ENCODE measurements at regions not wholly inside any gene's neighbourhood (a gene's known extent, or its start where the extent isn't known, plus 50 kb on each side); places are given as distances from the start of the nearest gene placed in this dataset.
"Not testable (repeated sequence)": the region's sequence is repeated elsewhere in the genome, so short reads cannot be mapped to it uniquely, and the experiment has no call there.

DNA sequence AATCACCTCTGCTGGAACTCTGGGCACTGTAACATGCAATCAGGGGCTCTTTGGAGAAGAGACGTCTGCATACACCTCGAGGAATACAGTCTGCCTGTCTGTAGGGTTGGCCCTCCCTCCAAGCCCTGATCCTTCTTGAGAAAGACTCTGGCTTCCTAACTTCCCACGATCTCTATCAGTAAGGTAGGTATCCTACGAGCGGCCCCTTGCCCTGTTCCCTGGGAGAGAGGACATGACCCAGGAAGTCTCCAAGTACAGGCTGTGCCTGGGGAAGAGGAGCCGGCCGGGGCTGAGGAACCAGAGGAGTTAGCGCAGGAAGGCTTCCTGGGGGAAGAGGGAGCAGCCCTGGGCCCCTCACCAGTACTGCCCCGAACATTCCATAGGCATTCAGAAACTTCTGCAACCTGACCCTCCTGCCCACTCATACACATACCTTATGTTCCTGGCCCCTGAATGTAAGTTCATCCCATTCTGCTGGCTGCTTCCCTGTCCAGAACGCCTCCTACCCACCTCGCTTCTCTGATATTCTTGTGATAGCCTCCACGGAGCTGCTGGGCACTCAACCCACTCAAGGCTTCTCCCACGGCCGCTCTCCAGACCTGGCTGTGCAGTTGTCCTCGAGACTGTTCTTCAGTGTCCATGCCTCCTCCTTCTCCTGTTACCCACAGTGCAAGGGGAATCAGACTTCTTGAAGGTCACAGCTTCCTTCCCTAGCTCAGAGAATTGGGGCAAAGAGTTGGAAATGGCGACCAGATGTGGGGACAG, 116.1 kb downstream of the CYP26B1 start:
- DNase-seq = no peak

DNA sequence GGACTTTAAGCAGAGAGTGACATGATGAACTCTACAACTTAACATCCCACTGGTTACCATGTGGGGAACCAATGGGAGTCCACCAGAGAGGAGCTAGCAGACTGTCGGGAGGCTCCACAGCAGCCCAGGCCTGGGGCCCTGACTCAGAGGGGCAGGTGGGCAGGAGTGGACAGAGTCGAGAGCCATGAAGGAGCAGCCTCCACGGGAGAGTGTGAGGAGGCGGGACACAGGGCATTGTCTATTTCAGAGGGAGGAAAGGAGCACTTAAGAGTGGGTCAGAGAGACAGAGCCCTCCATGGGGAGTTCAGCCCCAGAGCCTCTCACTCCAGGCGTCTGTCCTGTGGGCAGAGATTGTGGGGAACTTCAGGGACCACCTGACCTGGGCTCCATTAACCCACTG, 118.7 kb downstream of the CYP26B1 start:
- no peak for DNase-seq

DNA sequence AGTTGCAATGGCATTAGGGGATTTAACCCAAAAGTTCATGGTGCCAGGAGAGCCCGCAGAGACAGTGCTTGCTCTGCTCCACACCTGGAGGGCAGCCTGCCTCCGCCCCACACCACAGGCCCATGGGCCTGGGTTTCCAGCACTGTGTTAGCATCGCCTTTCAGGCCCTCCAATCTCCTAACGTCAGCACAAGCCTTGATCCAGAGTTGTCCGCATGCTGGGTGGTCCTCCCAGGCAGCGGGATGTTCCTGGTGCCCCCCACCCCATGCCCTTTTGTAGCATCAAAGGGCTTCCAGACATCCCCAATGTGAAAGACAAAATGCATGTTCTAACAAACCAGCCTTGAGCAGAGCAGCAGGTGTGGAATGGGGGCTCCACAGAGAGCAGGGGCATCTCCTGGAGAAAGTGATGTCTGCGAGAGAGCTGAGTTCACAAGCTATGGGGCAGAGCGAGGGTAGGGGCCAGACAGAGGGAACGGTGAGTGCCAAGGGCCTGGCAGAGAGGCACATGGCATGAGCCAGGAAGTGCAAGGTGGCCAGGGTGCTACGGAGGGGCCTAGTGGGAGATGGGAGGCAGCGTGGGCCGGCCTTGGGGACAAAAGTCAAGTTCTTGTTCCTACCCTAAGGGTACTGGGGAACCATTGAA, 119.2 kb downstream of the CYP26B1 start:
- no peak for DNase-seq

DNA sequence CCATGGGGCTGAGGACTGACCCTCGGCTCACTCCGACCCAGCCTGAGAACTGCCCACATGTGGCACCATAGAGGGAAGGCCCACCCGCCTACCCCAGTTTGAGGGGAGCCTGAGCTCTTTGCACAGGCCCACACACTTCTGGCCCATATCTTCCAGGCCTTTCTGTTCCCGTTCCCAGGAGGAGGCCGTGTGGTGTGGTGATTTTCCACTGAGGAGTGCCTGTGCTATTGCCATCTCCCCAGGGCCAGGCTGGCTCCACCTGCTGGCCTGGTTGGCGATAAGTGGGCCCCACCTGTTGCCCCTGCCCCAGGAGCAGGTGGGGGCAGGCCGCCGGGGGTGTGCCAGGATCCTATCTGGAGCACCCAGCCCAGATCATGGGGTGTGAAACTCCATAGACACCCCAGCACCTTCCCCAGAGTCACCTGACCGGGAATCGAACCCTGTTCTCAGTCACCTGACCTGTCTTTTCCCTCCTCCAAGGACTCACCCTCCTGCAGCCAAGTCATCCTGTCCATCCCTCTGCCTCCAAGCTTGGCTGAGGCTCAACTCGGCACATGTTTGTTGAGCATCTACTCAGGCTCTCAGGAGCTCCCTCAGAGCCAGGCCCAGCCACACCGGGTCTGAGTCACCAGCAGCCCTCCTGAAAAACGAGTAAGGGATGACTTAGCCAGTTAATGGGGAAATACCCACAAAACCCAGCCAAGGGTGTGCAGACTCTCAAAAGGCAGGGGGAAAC, 120.1 kb downstream of the CYP26B1 start:
- DNase-seq = no peak

DNA sequence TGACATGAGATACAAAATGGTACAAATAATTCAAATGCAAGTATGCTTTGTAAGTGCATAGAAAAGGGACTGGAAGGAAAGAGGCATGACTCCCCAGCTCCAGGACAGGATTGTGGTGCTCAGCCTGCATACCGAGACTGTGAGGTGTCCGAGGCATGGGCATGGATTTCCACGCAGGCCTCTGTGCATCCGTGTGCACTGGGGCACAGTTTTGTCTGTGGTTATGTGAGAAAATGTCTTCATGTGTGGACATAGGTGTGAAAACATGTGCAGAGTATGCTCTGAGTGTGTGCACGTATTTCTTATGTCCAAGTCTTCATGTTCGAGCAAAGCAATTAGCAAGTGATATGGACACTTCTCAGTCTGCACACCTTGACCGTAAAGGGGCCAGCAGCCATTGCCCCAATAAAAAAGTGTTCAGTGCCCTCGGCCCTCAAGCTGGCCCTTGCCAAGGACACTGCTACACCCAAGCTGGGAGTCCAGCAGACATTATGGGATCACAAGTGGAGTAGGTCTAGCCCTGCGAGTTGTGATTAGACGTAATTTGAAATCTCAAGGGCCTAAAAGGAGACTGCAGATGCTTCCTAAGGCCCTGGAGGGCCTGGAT, 120.7 kb downstream of the CYP26B1 start:
- no peak for DNase-seq

DNA sequence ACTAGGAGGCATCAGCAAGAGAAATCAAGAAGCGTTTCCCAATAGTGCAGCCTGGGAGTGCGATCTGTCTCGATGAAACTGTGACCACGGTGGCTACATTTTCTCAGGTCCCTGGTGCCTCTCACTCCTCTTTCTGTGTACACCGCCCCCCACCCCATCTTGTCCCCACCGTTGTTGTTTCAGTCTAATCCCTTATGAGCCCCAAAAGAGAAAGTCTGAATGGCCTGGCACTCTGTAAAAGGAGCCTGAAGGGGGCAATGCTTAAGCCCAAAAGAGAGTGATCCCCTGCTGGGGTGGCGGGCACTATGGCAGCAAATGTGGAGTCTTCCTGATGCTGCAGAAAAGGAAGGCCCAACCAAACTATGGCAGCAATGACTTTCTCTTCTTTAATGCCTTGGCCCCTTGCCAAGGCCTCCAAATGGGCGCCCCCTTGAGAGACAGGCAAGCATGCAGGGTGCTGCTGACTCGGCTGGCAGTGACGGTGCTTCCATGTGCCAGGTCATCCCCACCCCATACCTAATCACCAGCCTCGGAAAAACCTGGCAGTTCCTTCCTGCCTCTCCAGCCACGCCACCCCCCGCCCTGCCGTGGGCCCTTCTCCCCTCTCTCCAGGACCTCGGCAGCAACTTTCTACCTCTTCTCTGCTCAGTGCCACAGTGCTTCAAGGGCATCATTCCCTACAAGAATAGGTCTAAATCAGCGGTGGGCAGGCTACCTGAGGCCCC, 123.0 kb downstream of the CYP26B1 start:
- DNase-seq = no peak

DNA sequence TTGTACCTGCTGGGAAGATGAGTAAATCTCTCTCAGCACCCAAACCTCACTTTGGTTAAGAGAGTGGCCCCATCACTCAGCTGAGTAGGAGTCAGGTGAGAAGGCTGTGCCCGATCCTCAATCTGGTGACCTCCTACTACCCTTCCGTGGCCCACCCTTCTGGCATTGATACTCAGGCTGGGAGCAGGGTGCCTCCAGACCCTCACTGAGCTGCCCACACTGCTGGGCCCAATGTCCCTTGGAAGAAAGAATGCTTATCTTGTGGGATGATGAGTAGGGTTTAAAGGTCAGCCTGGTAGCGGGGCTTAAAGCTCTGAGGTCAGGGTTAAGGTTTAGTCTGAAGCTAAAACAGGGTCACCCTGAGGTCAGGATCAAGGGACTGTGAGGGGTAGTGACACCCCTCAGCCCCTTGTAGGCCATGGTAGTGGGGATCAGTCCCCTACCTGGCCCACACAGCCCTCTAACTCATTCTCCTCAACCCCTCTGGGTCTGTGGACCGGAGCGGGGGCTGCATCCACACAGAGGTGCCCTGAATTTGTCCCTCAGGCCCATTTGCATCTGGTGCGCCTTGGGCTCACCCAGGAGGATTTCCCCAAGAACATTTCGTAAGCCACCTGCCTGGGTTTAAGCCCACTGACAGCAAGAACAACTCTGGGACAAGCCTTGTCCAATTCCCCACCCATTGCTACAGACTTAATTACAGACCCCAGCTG, 123.8 kb downstream of the CYP26B1 start:
- DNase-seq = no peak

DNA sequence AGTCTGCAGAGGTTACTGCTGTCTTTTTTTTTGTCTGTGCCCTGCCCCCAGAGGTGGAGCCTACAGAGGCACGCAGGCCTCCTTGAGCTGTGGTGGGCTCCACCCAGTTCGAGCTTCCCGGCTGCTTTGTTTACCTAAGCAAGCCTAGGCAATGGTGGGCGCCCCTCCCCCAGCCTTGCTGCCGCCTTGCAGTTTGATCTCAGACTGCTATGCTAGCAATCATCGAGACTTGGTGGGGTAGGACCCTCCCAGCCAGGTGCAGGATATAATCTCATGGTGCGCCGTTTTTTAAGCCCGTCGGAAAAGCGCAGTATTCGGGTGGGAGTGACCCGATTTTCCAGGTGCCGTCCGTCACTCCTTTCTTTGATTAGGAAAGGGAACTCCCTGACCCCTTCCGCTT, 126.3 kb downstream of the CYP26B1 start:
- DNase-seq = not testable (repeated sequence)

DNA sequence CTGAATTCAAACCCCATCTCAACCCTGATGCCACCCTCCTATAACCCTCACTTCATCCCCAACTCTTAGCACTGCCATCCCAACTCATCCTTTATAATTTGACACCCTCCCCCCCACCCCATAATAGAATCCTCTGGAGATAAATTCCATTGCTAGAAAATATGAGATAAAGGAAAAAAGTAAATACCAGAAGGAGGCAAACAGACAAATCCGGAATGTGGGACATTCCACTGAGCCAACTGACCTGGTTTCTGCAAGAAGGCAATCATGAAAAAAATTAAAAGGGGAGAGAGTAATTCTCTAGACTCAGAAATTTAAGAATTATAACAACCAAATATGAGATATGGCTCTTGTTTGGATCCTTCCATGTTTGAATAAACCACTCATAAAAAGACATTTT, 132.4 kb downstream of the CYP26B1 start:
- DNase-seq = no peak

DNA sequence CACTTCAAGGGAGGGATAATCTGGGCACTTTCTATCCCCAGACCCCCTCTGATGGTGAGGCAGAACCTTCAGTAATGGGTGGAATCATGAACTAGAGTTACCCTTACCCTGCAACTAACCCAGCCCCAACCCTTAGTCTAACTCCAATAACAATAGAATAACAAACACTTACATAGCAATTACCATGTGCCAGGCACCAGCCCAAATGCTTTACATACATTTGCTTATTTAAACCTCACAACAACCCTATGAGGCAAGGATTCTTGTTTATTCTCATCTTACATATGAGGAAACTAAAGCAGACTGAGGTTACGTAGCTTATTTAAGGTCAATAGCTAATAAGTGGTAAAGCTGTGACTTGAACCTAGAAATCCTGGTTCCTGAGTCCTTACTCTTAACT, 132.8 kb downstream of the CYP26B1 start:
- DNase-seq = no peak

DNA sequence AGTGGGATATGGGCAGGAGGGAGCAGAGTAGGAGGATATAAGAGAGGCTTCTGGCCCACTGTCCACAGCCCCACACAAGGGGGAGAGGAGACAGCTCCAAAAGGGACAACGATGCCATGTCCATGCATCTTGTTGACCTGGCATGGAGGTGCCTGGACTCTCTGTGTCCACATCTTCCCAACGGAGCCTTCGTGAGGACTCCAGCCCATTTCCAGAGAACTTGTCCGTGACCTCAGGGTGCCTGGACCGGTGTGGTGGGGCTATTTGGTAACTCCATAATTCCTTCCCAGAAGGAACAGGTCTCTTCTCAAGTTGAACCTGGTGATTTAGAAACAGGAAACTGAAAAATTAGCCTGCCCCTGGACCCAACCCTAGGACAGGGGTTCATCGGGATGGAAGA, 133.9 kb downstream of the CYP26B1 start:
- no peak for DNase-seq

DNA sequence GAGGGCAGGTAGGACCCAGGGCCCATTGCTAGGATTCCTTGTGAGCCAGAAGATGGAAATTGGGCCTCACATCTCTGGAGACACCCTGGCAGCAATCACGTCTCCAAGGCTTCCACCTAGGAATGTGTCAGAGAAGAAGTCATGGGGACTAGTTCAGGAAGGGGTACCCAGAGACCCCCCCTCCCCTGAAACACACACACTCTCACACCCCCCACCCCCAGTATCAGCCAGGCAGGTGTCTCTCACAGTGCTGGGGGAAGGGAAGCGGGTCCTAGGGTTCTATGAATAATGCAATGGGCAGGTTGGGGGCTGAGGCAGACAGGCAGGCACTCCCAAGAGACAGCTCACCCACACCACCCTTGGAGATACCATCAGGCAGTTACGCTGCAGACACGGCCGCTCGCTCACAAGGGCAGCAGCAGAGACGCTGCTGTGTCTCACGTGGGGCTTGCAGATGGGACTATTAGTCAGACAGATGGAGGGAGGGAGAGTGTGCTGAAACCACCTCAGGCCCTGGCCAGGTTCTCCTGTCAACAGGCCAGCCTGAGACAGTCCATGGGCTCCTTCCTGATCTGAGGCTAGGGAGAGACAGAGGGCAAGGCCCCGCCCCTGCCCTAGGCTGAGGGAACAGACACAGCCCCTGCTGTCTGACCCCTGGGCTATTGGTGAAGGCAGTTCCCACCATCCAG, 134.6 kb downstream of the CYP26B1 start:
- DNase-seq = no peak

DNA sequence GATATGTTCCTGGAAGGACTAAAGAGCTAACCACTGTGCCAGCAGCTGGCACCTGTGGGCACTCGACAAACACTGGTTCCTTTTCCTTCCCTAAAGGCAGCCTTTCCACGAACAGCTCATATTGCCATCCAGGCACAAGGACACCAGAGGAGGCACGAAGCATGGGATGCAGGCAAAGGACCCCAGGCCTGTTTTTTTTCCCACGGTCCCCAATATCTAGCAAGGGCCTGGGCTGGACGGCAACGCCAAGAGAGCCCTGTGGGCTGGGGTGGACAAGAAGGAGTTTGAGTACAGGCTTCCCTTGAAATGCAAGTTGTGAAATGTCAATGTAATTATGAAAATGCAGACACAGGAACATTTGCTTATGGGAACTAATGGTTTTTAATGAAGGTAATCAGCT, 135.9 kb downstream of the CYP26B1 start:
- no peak for DNase-seq

DNA sequence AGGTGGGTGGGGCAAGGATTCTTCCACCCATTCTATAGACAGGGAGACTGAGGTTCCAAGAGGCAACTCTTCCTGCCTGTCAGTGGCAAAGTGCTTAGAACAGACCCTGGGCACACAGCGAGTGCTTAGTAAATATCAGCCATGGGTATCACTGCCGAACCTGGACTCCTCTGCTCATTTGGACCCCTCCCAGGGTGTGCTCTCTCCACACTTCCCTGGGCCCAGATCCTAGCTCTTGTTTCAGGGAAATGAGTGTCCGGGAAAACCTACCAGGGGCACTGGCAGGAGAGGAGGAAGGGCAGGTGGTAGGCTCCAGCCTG, 136.3 kb downstream of the CYP26B1 start:
- no peak for DNase-seq

DNA sequence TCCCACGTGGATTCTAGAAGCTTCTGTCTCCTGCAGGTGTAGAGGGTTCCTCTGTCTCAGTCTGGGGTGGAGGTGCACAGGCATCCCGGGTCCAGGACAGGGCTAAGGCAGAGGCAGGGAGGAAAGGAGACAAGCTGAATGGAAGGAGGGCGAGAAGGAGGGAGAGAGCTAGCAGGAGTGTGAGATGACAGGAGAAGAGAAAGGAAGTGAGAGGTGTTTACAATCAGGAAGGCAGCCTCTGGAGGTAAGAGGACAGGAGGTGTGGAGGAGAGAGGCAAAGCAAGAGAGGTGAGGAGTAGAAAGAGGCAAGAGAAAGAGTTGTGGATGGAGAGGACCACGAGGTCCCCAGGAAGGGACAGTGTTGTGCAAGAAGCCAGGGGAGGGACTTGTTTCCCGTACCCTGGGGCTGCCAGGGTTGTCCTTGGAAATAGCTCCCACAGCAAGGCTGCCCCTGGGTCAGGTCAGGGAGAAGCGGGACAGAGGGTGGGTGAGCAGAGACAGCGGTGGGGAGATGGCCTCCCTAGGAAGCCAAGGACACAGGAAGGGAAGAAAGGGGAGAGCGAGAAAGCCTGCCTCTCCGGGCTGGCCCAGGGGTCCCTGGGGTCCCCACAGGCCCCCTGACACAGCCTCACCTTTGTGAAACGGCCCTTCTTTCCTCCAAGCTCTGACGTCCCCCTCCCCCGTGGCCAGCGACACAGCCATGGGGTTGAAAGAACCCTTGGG, 136.9 kb downstream of the CYP26B1 start:
- DNase-seq = no peak

DNA sequence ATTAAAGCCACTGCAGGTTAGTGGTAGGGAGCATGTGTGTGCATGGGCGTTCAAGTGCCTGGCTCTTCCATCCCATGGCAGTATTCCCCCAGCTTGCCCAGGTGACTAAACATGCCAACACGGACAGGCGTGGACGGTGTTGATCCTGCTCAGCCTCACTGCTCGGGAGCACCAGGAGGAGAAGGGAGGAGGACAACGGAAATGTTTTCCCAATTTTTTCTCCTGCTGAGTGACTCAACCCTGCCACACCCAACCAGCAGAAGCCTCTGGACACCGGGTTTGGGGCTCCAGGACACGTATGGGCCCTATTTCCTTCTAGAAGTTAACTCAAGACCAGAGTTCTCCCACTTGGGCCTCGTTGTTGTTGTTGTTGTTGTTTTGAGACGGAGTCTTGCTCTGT, 139.1 kb downstream of the CYP26B1 start:
- no peak for DNase-seq

DNA sequence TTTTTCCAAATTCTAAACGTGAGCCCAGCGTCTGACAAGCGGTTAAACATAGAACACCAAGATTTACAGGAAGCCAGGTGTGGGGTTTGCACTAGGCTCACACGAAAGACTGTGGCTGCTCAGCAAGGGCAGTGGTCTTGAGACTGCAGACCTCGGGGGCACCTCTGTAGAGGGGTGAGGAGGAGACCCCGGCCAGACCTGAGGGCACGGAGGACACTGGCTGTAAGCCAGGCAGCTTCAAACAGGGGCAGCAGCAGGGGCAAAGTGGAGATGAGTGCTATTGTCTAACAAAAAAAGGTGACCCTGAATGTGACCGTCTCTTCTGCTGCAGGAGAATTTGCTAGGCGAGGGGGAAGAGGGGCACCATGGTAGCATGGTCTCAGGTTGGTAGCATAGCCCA, 140.3 kb downstream of the CYP26B1 start:
- DNase-seq = no peak

DNA sequence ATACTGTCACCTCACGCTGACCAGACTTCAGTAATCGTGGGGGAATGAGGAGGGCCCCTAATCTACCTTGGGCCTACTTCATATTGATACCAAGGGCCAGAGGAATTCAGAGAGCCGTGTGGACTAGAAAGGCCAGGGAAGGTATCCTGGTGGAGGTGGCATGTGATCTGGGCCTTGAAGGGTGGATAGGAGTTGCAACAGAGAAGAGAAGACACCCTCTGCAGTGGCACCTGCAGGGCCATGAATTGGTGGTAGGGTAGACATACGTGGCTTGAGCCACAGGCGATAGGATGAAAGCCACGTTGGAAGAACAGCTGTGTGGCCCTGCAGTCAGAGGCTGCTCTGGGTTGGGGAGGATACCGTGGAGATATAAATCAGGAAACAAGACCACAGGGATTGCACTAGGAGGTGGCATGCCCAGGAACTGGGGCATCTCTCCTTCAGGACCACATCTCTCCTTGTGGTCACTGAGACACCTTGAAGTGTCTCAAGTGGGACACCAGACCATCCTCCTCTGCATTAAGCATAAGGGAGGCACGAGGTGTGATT, 141.4 kb downstream of the CYP26B1 start:
- DNase-seq = no peak

DNA sequence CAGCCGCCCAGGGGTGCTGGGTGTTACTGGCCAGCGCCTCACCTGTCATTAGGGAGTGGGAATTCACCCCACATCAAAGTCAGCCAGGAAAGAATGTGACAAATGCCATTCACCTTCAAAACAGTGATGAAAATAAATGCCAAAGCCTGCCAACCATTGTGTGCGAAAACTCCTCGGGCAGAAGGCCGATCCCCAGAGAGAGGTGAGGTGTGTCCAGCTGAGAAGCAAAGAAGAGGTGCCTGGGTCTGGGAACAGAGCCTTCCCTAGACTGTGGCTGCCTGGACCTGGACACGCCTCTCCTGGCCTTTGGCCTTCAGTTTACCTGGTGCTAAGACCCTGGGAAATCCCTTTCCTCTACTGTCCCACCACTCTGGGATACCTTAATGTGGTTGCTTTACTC, 142.7 kb downstream of the CYP26B1 start:
- DNase-seq = no peak

DNA sequence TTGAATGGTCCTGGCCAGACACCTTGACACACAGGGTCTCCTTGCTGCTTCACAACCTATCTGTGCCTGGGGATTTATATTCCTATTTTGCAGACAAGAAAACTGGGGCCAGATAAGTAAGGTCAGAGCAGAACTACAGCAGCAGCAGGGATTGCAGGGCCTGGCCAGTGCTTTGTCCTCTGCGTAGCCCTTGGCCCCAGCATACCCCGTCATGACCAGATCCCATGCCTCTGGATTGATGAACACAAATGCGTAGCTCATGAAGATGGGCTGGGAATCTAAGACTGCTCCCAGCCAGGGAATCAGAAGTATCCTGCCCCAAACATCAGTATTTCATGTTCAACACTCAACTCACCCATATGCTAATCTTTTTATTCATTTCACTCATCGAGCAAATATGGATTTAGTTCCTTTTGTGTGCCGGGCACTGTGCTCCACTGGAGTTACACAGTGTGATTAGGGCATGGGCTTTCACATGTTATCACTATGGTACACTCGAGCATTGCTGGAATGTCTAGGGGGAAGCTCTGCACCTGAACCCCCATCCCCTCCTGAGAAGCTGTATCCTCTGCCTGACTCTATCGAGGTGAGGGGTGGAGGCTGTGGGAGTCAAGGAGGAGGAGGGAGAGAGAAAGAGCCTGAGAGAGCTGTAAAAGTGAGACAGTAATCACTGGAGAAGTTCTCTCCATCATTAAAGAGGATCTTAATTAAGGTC, 143.3 kb downstream of the CYP26B1 start:
- DNase-seq = no peak

Data from suppressor macrophage treated with lipopolysaccharide for 1 hour (primary cell).